ENCODE measurements at regions not wholly inside any gene's neighbourhood (a gene's known extent, or its start where the extent isn't known, plus 50 kb on each side); places are given as distances from the start of the nearest gene placed in this dataset.

DNA sequence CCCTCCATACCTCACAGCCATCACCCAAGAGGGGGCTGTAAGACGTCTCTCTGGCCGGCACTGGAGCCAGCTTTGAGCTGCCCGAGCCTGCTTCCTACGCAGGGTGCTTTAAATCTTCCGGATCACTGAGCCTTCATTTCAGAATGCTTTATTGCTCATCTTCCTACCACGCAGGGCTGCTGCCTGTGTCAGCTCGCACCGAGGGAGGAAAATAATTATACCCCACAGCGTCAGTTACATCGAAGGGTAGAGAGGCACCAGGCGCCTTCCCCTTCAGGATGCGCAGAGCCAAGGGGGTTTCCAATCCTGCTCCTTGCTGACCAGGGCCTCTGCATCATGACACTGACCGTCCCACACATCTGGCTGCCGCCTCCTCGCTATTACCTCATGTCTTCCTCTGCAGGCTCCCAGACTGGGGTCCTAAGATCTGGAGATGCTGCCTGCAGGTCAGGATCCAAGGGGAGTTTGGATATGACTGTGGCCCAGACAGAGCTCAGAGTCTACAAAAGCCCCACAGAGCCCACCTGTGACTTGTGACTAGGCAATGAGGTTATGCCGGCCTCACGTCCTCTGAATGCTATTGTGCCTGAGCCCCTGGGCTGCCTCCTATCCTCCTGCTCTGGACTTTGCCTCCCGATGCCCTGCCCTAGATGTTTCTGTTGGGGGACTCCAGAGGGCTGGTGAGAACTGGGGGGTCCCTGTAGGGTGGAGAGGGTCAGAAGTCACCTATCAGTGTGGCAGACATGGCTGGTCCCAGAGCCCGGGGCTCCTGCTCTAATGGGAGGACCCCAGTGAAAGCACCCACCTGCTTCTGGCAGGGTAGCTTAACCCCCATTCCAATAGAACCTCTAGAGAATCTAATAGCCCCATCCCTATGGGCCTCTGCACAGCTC lies 220.3 kb upstream of the RTL1 start:
- no peak for DNase-seq

DNA sequence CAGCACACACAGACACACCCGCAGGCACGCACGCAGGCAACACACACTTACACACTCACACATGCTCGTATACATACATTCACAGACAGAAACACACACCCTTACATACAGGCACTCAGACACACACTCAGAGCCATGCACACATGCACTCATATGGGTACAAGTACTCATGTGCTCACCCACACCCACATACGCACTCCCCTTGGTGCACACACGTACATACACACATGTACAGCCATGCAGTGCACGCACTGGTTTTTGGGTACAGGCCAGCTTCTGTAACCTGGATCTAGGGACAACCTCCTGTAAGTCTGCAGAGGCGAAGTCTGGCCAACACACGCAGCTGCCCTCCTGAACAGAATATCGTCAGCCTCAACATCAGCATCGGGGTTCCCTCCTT lies 221.3 kb upstream of the RTL1 start:
- no peak for DNase-seq

DNA sequence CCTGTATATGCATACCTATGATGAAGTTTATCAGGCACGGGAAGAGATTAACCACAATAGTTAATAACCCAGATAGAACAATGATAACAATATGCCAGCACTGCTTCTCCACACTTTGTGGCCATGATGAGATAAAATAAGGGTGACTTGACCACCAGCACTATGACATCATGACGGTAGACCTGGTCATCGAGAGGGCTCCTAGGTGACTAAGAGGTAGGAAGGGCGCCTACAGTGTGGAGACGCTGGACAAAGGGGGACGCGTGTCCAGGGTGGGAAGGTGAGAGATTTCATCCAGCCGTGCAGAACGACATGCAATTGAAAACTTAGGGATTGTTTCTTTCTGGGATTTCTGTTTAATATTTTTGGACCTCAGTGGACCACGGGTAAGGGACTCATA lies 221.8 kb upstream of the RTL1 start:
- no peak for DNase-seq

DNA sequence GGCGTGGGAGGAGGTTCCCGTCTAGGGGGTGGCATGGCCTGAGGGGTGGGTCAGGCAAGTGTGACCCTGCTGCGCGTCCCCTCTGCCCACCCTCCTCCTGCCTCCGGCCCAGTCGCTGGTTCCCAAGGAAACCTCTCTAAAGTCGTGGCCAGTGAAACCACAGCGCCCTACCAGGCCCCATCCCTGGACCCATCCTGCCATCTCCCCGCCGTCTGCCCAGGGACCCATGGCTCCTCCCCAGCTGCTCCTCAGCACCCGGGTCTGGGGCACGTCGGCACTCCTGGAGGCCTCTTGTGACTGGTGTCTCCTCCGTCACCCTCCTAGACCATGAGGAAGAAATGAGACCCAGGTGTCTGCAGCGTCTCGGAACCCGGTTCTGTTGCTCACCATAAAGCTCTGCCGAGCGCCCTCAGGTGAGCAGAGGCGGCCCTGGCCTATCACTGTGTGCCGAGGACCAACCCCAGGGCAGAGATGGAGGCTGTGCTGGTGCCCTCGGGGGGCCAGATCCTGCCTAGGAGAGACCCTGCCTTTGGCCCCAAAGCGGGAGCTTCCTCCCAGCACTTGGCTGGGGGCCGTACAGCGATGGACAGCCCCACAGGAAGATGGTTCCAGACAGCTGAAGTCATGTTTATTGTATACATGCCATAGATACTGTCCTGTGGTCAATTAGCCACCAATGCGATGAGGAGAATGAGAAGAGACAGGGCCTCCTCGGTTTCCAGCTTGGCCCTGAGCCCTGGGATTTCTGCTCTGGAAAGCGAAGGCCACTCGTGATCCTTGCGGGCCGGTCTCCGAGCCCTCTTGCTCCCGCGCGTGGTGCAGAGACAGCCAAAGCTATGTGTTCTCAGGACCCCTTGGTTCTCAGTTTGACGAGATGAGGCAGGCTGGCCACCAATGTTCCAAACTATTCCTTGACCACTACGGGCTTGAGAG lies 222.5 kb upstream of the RTL1 start:
- DNase-seq, result no peak

GRCh38 chr14:101126731-101127130 lies 223.2 kb upstream of the RTL1 start:
- DNase-seq, result no peak

DNA sequence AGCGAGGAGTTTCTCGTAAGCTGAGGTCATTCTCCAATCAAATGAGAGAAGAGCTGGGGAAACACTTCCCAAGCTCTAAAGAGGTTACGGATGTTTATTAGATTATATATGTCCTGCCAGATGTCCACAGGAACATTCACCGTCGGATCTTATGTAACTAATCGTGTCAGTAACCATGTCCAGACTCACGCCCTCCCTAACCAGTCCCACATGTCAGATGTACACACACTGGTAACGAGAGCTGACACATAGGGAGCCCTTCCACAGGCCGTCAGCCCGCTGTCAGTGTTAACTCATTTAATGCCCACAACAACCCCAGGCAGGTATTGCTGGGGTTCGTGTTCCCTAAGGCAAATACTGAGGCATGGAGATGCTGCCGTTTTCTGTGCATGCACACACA lies 223.7 kb upstream of the RTL1 start:
- no peak for DNase-seq

DNA sequence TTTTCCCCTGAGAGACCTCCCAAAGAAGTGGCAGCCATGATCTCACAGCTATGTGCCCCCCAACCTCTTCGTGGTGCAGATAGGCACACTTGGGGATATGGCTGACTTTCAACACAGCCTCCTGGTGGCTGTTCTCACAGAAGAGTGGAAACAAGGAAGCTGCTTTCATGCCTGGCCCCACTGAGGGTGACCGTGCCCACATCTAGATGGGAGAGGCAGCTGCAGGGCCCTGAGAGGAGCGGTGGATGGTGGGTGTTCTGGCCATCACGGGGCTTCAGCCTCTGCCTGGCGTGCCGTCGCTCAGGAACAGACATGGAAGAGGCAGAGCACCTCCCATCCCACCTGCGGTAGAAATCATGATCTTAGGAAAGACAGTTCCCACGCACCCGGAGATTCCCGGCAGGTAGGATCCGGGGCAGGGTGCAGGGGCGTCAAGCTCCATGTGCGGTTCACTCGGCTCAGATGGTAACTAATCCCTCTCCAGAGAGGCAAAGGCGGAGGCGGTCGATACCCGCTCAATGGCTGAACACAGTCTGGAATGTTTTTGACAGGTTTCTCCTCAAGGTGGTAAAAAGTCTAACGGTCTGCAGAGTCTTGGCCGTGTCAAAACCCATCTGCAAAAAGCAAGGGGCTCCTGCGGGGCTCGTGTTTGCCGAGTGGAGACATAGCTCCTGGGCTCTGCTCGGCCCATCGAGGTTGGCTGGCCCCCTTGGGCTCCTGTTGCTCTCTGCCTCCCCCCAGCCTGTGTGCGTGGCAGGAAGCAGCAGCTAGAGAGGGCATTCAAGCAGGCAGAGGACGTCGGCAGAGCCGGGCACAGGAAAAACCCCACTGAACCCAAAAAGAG lies 225.2 kb upstream of the RTL1 start:
- DNase-seq, result no peak

- DNase-seq, result no peak
Observed at GRCh38 chr14:101129521-101130167, 226.1 kb upstream of the RTL1 start.

- no peak for DNase-seq
Observed at GRCh38 chr14:101130861-101131260, 227.3 kb upstream of the RTL1 start.

- no peak for DNase-seq
Observed at GRCh38 chr14:101131451-101131916, 228.0 kb upstream of the RTL1 start.

GRCh38 chr14:101132051-101132571 lies 228.6 kb upstream of the RTL1 start:
- DNase-seq, result no peak

DNA sequence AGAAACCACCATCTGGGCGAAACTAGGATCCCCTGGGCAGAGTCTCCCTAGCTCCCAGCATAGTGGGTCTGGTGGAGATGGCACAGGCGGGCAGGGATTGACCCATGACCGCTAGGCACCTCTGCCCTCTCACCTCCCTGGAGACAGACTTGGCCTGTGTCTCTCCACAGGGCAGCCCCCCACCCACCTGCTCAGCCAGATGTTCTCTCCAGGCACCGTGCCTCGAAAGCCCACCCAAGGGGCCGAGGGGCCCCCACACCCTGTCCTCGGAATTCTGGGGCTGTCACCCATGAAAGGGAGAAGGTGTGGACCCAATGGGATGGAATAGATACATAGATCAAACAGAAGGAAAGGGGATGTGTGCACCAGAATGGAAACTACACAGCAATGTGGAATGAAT lies 229.1 kb upstream of the RTL1 start:
- no peak for DNase-seq

DNA sequence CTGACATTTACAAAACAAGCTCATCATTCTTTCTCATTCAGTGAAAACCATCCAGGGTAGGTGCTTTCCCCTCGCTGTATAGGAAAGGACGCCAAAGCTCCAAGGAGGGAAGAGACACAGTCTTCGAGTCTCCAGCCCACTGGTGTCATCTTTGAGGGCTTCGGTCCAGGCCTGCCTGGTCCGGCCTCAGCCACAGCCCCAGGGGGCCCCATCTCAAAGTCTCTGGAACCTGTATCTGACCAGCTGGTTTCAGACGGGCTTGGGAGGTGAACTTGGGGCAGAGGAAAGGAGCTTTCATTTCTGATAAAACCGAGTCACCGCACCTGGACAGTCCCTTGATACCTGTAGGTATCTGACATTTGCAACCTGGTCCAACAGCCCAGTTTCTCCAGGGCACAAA lies 229.5 kb upstream of the RTL1 start:
- no peak for DNase-seq

DNA sequence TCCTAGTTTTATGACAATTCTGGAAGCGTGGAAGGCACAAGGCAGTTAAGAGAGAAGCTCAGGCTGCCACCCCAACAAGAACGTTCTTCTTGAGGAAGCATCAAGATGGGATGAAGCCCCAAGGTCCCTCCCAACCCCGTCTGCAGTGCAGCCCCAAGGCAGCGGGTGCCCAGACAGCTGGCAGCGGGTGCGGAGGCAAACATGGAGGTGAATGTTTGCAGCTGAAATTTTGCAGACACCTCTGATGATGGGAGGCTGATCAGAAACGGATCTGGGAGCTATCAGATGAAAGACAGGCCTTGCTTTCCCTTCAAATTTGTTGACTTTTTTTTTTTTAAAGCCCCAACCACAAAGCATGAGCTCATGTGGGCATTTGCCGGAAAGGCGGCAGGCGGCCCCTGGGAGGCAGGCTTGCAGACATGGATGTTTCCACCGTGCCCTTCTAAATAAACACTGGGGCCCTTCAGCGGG lies 230.7 kb upstream of the RTL1 start:
- no peak for DNase-seq

- DNase-seq, result no peak
Observed at GRCh38 chr14:101134851-101135433, 231.4 kb upstream of the RTL1 start.

DNA sequence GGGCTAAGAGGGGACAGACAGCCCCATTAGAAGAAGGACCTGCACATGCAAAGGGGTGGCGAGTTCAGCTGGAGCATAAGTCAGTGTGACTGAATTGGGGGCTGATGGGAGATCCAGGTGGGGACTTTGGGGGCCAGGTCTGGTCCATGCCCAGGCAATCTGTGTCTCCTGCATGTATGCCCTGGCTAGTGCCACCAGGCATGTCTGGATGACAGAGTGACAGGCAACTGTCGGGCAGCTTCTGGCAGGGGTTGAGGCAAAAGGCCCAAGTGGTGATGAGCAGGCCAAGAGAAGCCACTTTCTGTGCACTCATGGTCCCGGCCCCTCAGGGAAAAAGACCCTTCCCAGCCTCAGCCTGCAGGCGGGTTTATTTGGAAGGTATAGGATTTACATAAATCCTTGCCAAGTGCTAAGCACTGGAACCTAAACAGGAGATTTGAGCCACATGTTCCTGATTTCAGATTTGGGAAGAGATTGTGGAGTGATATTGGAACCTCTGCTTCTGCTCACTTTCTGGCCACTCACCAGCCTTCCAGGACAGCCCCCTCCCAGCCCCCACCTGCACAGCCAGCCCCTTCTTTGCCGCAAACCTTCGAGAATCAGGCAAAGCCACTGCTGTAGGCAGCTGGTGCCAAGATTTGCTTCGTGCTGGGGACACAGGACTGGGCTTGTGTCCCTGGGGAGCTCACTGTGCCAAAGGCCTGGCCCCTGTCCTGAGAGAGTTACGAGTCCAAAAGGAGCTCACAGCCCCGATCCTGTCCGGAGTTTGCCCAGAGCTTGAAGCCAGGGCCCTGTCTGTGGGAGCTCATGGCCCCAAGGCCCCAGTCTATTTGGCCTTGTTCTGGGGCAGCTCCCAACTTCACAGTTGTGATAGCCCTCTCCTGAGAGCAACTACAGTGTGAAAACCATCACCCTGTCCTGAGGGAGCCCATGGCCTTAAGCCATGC lies 232.5 kb upstream of the RTL1 start:
- no peak for DNase-seq

DNA sequence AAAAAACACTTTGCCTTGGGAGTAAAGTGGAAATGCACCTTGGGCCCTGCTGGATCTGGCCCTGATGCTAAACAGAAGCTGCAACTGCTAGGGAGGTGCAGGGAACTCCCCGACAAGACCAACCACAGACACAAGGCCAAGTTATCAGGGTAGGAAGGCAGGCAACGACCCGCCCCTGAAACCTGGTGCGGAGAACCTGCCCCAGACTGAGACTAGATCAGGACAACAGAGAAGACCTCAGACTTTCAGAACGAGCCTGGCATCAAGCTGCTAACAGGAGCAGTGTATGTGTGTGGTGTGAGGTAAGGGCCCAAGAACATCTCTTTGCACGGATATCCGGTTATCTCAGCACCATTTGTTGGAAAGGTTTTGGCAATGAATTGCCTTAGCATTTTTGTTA lies 233.7 kb upstream of the RTL1 start:
- DNase-seq, result no peak

GRCh38 chr14:101147848-101148247 lies 244.3 kb upstream of the RTL1 start:
- no peak for DNase-seq

DNA sequence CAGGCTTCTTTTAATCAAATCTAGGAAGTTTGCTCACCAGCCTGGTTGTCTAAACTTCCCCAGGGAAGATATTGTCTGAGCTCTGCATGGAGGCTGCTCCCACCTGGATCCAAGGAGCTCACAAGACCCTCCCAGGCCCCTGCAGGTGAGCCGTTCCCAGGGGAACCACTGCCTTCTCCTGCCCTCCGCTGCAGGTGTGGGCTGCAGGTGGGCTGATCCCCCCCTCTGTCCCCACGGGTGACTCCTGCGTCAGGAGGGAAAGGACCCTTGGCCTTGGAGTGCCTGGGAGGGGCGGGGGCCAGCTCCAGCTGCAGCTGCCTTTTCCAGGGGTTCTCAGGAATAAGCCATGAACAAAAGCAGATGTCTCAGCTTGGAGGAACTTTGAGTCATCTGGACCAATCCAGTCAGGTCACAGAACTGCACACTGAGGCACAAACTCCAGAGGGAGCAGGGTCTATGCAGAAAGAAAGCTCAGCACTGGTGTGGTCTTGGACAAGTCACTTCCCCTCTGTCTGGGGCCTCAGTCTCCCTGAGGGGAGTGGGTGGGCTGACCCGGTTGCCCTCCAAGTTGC lies 246.6 kb upstream of the RTL1 start:
- DNase-seq, result no peak
